C4-2B (cell line): ENCODE measurements at regions not wholly inside any gene's neighbourhood (a gene's known extent, or its start where the extent isn't known, plus 50 kb on each side); places are given as distances from the start of the nearest gene placed in this dataset.

Source experiments
- H3K27ac ChIP-seq: fragments of 450-650 bp; 2 replicates; pipeline ENCODE4 v1.5.1; 2017
- ZFX ChIP-seq: fragments of 450-650 bp; IDR thresholded peaks from 2 replicates; pipeline ENCODE4 v1.6.1; 2017
- TF ChIP-seq, protein P1 (sequence below): fragments of 450-650 bp; conservative IDR thresholded peaks from 2 replicates; pipeline ENCODE4 v1.5.1; 2017; ENCODE audit warnings: mild to moderate bottlenecking

DNA sequence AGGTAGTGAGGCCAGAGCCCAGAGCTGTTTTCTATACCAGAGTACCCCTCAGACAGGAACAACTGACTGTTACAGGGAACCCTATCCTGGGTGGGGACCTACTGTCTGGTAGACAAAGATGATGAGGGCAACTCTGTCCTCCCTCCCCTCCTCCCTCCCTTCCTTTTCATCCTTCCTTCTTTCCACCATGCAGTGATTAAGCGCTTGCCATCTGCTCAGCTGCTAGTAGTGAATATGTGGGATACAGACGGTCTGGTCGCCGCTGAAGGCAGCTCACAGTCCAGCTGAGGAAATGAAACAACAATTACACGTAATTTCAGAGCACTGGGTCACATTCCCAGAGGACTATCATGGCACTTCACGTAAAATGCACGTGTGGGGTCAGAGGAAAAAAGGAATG lies 597.1 kb downstream of the BUD13 start:
- TF ChIP-seq ZFX, result no peak
- TF ChIP-seq, protein P1, sequence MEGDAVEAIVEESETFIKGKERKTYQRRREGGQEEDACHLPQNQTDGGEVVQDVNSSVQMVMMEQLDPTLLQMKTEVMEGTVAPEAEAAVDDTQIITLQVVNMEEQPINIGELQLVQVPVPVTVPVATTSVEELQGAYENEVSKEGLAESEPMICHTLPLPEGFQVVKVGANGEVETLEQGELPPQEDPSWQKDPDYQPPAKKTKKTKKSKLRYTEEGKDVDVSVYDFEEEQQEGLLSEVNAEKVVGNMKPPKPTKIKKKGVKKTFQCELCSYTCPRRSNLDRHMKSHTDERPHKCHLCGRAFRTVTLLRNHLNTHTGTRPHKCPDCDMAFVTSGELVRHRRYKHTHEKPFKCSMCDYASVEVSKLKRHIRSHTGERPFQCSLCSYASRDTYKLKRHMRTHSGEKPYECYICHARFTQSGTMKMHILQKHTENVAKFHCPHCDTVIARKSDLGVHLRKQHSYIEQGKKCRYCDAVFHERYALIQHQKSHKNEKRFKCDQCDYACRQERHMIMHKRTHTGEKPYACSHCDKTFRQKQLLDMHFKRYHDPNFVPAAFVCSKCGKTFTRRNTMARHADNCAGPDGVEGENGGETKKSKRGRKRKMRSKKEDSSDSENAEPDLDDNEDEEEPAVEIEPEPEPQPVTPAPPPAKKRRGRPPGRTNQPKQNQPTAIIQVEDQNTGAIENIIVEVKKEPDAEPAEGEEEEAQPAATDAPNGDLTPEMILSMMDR, result no peak
- H3K27ac ChIP-seq, result no peak overlapping the region

DNA sequence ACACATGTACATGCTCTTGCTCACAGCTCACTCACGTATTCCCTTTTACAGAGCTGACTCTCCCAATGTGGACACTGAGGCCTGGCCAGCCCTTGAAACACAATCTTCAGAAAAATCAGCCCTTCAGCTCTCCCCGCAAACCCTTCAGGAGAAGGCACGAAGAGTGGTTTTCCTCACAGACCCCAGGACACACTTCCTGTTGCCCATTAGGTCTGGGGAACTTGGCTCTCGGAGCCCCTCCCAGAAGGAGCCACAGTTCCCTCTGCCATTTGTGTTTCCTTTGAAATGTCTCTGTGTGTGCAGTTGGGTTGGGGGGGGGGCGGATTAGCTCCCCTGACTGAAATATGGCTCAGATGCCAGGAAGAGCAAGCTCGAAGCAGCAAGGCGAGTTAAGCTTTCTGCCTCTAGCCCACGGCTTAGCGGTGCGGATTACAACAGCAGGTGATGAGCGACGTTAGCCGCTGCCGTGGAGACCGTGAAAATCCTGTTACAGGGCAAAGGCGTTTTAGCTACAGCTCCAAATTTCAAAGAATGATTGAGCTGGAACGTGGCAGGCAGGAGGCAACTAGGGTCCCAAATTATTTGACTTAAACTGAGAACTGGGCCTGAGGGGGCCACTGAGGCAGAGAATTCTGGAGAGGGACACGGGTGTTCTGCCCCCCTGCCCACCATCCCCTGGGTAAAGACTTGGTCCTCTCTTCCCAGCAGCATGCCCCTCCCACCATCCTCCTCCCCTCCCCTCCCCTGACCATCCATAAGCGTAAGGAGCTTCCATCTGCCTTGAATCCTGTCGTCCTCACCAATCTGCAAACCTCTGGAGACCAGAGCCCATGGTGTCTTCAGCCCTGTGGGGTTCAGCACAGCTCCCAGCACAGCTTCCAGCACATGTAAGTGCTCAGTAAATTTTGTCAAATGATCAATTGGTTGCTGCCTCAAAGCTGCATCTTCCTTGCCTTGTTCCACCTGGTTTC lies 598.6 kb downstream of the BUD13 start:
- TF ChIP-seq, protein P1, result no peak
- TF ChIP-seq ZFX, result no peak

DNA sequence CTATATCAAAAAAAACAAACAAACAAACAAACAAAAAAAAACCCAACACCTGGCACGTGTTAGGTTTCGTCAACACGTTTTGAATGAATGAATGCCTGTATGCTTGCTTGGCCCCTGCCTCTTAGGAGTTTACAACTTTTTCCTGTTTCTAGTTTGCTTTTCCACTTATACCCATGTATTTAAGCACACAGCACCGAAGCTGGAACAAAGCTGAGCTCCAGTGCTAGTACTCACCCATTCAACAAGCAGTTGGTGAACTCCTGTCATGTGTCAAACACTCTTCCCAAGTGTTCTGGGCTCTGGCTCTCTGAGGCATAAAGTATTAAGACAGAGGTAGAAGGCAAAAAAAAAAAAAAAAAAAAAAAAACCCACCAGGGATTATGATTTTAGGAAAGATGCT lies 599.3 kb downstream of the BUD13 start:
- H3K27ac ChIP-seq, result no peak overlapping the region
- TF ChIP-seq, protein P1, result no peak
- TF ChIP-seq ZFX, result no peak

More for the DNA sequence above, 598.6 kb downstream of the BUD13 start:
- H3K27ac ChIP-seq, result no peak overlapping the region

DNA sequence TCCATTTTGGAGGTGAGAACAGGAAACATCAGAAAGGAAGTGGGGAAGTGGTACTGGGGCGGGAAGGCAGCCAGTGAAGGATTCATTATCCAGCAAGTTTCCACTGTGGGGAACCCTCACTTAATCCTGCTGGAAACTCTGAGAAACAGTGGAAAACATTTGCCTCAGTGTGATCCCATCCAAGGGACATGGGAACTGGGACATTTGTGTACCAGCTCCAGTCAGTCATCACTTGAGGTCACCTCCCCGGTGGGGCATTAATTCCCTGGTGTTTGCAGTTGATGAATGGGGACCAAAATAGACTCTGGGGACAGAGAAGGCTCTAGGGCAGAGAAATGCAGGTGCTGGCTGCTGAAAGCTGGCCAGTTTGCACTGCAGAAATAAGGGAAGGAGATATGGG lies 599.9 kb downstream of the BUD13 start:
- H3K27ac ChIP-seq, result no peak overlapping the region
- TF ChIP-seq, protein P1, result no peak
- no peak for TF ChIP-seq ZFX

DNA sequence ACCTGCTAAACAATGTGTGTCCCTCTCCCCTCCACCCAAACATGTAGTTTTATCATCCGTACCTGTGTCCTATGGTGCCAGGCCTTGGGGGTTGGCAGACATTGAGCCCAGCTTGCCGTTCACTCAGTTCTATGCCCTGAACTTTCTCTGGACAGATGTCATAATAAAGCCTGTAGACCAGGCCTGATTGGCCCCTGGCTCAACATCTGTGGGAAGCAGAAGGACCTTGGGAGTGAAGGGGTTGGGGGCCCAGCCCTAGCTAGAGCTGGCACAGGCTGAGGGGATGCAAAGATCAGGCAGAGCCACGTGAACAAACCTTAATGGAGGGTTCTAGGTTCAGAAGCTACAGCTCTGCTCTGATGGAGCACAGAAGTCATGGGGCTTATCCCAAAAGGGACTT lies 600.6 kb downstream of the BUD13 start:
- H3K27ac ChIP-seq, result no peak overlapping the region
- no peak for TF ChIP-seq ZFX
- TF ChIP-seq, protein P1, result no peak

DNA sequence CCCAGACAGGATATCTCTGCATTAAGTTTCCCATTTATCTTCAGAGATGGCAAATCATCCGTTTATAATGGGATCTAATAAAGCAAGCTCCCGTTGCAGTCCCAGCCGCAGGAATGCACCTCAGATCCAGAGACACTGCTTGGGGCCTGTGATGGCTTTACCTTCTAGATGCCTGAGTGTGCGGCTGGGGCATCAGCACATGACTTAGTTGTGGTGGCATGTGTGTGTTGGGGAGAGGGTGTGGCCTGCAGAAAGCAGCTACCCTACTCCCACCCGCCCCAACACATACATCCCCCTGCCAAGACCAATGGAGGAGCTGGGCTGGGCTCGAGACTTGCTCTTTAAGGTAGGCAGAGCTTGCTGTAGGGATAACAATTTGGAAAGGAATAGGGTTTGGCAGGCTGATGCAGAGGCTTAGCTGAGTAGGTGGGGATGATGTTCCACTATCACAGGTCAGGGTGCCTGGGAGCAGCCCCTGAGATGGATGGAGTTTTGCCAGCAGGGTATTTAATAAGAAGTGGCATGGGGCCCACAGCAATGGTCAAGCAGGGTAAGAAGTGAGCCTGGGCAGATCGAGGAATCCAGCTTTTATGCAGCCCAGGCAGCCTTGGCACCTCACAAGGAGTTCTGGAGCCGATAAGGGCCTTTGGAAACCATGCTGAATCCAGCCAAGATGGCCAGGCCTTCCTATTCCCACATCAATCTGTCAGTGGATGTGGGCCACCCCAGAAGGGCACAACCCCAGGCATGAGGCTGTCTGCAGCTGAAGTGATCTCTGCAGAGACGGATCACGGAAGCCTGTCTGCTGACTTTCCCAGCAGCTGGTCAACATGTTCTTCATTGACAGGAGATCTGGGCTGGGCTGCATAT lies 601.3 kb downstream of the BUD13 start:
- no peak overlapping the region for H3K27ac ChIP-seq
- no peak for TF ChIP-seq ZFX
- TF ChIP-seq, protein P1, result no peak
